NCI-H2196 (cell line): ENCODE measurements at regions not wholly inside any gene's neighbourhood (a gene's known extent, or its start where the extent isn't known, plus 50 kb on each side); places are given as distances from the start of the nearest gene placed in this dataset.

Source experiments
- DNase-seq: peaks from one replicate; lab custom pipeline; 2025; ENCODE audit not compliant: unreplicated experiment; lab: John Stamatoyannopoulos, UW

DNA sequence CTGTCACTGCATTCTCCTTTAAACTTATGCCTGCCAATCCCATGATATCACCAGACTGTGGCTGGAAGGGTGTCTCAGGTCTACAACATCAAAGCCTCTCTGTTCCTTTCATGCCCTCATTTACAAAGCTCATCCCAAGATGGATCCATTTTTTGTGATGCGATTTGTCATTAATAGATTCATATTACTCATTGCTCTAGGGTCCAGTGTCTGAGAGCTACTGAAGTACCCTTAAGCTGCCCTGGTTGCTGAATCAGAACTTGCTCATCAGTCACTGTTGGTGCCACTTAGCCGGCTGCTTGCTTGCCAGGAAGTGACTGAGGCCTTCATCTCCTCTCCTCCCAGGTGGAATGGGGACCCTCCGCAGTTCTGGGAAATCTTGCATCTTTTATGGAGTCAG, 395.5 kb upstream of the BOD1L1 start:
- DNase-seq, result no peak

DNA sequence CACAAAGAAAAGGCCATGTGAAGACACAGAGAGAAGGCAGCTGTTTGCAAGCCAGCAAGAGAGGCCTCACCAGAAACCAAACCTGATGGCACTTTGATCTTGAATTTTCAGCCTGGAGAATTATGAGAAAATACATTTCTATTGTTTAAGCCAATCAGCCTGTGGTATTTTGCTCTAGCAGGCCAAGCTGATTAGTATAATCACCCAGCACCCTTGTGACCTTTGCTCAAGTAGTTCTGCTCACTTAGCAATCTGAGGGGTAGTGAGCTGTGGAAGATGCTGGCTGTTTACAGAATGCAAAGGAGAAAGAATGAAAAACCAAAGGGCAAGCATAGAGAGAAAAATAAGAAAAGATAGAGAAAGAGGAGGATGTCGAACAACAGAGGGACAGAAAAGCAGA, 396.4 kb upstream of the BOD1L1 start:
- DNase-seq, result no peak

DNA sequence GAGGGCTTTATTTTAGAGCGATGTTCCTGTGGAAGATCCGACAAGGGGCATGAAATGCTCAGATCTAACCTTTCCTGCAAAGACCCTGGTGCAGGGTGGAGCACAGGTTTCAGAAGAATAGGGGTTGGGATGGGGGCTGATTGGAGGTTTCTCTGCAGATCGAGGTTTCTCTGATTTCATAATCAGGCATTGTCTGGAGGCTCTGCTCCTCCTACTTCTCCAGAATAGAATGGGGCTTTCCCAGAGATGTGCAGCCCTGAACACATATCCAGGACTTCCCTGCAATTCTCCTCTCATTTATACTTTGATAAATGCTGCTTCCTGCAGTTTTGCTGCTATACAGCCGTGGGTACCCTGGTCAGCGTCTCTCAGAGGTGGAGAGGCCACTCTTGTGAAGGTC, 397.6 kb upstream of the BOD1L1 start:
- DNase-seq, result no peak

DNA sequence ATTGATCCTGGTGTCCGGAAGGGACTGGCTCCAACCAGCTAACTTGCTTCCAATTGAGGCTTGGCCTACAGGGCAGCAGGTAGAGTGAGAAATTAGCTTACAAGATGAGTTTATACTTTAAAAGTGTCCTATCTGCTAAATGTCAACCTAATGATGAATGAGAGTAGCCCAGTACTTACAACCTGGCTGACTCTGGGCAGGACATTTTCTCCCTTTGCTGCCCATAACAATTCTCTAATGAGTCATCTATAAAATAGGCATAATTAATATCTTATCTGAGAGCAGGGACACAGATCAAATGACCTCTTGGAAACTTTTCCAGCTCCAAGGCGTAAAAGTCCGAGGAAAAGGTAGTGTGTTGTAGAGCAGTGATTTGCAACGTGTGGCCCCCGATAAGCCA, 398.4 kb upstream of the BOD1L1 start:
- no peak for DNase-seq

DNA sequence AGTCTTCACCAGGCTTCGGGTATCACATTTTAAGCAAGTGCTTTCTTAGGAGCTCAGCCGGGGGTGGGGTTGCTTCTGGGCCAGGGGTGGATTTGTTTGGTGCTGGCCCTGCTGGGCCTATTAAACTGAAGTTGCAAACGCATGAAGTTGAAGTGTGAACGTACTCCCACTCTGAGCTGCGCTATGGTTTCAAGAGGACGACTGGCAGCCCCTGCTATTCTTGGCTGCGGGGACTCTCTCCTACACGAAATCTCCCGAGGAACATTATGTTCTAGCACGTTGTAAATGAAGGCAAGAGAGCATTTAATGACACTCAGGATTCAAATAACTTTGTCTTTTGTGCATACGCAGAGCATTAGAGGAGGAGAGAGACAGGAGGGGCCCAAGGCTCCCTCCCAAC, 401.3 kb upstream of the BOD1L1 start:
- DNase-seq, result no peak

DNA sequence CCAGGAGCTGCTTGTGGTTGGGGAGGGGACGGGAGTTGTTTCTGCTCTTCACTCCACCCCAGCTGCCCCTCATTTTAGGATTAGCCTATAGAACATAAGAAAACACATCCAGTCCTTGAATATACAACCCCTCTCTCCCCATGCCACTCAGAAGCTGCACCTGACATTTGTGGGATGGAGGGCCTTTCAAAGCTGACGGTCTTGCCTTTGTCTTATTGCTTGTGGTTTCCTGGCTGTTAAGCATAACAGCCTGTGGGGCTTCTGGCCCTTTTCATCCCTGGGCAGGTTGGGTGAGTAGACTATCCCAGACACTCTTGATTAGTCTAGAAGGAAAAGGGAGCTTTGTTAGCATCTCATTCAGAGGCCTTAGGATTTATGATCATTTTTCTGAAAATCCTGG, 407.6 kb upstream of the BOD1L1 start:
- DNase-seq, result no peak

DNA sequence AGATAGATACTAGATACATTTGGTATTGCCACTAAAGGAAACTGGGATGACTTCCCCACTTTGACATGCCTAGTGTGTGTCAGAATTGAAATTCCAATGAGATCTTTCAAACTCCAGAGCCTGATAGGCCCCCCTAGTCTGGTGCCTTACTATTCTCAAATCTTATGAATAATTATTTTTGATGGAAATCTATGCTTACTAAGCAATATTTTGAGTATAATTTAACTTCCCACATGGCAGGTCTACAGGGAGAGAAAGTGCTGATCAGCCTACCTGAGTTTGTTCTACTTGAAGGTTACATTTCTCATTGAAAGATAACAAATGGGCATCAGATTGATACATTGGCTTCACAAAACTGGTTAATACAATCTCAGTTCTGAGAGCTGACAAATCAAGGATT, 415.7 kb upstream of the BOD1L1 start:
- DNase-seq, result no peak

DNA sequence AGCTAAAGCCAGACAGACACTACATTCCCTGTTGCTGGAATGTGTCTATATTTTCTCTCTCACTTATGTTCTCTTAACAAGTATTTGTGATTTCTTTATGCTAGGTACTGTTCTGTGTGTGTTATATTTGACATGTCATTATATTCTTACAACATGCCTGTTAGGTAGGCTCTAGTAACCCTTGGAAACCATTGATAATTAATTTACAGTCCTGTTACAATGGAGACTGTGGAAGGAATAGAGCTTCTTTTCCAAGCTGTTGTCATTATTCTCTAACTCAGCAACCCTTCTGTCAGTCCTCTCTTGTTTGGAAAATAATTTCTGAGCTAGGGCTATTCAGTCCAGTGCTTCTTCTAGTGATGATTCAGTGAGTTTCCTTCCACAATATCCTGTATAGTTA, 419.1 kb upstream of the BOD1L1 start:
- no peak for DNase-seq

DNA sequence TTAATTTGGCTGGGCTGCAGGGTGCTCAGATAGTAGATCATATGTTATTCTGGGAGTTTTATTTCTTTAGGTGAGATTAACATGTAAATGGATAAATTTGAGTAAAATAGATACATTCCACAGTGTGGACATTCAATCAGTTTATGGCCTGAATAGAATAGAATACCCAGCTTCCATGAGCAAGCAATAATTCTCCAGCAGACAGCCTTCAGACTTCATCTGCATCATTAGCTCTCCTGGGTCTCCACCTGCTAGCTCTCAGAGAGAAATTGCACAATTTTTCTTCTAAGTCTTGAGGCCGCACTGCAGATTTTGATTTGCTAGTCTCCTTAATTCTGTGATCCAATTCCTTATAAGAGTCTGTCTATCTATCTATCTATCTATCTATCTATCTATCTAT, 420.3 kb upstream of the BOD1L1 start:
- DNase-seq, result no peak

DNA sequence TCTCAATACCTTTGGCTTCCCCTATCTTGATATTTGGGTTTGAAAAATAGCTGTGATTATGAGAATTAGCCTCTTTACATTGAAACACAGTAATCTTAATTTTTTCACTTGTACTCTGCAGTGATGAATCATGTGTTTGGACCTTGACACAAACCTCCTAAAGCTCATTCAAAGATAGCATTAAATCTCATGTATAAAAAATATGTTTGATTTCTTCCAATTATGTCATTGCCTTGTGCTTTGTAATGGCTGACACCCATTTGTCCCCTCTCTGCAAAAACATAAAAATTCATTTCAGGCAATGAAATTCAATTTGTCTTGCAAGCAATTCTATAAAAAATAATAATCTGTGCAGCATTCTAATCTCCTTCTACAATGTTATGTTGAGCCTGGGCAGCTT, 422.4 kb upstream of the BOD1L1 start:
- DNase-seq, result no peak

DNA sequence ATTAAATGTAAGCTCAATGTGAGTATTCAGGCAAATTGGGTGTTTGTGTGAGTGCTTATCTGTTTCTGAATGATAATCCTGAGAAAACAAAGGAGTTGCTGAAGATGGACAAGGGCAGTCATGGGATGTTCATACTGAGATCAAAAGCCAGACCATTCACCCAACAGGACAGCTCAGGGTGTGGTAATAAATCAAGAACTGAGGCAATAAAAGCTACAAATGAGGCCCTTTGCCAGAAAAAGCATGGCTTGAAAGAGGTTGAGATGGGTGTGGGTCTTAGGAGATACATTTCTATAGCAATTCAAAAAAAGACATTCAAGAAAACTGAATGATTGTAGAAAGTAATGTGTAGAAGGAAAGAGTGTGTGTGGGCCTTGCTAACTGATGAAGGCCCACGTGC, 425.8 kb upstream of the BOD1L1 start:
- no peak for DNase-seq

DNA sequence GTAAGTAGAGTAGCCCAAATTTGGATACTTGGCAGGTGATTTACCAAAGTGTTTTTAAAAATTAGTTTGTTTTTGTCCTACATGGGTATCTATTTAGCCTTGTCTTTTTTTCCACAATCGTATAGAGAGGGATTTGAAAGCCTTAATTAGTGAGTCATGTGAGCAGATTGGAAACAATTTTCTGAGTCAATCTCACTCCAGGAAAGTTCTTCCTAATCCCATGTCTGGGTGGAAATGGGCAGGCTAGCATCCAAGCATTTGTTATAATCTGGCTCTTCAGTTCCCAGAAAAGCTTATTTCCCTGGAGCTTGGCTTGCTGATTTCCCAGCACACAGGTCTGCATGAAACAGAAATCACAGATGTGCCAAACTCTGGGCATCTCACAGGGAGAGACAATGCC, 426.9 kb upstream of the BOD1L1 start:
- DNase-seq, result no peak

DNA sequence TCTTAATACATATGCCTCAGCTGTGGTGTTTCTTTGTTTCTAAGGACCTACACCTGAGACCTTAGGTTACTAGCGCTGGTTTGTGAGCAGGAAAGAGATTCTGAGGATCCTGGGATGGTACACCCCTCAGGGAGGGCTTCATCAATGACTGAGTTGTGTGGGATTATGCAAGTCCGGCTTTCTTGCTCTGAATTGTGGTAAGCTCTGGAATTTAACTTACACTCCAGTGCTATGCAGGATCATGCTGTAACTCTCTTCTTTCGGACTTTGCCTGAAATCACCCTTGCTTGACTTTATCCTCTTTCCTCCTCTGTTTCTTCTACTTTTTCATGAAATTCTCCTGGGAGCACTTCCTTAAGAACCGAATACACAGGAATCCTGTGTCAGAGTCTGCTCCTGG, 431.5 kb upstream of the BOD1L1 start:
- DNase-seq, result no peak

DNA sequence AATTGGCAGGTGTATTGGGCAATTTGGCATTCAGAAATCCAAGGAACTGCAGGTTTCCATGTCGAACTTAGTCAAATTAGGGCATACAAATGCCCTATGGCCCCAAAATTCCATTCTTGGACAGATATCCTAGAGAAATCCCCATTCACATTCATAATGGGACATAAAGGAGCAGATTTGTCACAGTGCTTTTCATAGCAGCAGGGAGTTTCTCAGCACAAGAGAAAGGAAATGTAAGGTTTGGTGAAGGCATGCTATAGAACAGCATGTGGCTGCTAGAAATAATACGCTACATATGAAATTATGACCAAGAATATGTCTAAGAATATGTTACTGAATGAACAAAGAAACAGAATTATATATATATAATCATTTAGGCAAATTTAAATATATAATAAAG, 437.5 kb upstream of the BOD1L1 start:
- no peak for DNase-seq

DNA sequence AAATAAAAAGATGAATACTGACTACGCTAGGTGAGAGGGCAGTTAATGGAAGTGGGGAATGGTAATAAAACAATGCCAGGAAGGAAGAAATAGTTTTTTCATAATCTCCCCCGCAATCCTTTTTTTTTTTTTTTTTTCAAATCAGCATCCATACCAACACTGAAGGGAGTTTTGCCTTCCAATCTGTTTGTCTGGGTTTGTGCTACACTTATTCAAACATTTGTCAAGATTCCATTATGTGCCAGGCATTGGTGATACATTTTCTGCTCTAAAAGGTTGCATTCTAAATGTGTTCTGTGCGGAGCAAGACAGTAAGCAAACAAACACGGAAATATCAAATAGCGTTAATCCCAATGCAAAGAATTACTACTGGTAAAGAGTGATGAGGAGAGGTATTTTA, 437.9 kb upstream of the BOD1L1 start:
- DNase-seq, result no peak

DNA sequence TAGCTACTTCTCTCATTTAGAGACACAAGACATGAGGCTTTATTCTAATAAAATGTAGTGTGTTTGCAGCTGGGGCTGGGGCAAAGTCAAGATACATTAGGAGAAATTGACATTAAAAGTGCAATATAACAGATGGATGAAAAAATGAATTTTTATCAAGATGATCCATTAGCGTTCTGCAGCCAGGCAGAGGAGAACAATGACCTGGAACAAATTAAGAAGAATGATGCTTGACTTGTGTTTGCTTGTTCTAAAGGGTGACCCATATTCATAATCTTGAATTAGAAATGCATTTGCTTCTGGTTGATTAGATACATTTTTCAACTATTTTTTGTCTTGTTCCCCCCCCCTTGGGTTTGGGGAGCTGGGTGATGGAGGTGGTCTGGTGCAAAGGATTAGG, 439.5 kb upstream of the BOD1L1 start:
- no peak for DNase-seq

DNA sequence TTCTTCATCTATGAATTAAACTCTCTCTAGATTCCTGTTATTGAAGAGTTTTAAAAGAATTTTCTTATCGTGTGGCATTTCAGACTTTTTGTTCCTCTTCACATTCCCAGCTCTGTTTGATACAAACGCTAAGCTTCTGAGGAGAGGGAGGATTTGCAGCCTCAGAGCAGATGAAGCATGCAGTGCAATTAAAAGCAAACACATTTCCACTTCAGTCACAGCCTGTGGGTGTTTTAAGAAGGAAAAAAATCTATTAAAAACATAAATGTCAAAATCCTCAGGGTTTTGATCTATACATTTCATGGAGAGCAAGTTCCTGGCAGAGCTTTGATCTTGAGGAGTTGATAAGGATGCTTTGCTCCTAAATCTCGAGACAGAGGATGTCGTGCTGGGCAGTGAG, 442.4 kb upstream of the BOD1L1 start:
- DNase-seq, result no peak

DNA sequence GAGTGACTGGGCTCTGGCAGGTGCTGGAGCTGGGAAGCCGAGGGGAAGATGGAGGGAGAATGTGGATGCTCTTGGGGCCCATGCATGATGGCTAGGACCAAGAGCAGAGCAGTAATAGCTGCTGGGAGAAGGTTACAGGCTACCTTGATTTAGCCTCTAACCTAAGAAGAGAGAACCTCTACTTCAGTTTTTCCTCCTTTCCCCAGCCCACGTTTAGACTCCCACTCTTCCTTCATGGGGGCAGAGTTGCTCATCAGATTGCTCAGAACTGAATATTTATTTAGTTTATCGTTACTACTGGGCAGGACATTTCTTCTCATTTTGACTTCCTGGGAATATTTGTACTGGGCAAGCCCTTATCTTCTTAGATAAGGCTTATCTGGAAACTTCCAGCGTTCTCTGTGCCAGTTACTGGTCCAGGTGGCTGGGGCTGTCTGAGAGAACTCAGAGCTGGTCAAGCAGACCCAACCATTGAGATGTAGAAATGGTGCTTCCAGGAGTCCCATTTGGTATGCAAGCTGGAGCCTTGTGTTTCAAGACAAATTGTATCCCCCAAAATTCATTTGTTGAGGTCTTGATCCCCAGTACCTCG, 442.9 kb upstream of the BOD1L1 start:
- no peak for DNase-seq

DNA sequence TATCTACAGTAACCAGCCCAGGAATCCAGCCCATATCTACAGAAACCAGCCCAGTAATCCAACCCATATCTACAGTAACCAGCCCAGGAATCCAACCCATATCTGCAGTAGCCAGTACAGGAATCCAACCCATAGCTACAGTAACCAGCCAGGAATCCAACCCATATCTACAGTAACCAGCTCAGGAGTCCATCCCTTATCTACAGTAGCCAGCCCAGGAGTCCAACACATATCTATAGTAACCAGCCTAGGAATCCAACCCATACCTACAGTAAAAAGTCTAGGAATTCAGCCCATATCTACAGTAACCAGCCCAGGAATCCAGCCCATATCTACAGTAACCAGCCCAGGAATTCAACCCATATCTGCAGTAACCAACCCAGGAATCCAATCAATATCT, 445.0 kb upstream of the BOD1L1 start:
- no peak for DNase-seq

DNA sequence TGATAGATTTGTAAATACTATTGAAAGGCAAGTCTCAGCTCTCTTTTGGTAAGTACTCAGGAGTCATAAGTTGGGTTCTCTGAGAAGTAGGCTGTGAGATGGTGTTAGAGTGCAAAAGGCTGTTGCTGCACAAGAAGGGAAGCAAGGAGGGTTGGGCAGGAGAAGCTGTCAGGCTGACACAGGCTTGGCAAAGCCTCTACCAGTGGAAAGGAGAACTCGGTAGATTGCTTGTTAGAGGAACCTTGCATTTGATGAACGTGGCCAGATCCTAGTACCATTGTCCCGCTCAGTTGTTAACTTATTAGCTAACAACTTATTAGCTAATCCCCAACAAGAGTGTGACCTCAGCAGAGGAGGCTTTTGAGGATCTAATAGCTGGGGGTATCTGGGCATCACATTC, 449.3 kb upstream of the BOD1L1 start:
- DNase-seq, result no peak

DNA sequence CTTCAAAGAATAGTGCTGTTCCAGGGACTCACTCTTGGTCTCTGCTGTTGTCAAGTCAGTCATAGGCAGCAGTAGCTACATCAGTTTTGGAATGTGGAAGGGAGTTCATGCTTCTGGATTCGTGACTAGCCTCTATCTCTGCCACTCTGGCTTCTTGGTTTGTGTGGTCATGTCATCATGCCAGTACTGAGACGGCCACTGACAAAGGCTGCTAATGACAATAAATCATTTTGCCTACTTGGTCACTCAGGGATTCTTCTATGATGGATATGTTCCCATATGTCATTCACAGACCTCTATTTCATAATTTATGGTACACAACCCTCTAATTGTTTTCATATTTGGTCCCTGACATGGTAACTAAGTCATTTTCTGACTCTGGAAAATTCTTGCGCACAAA, 450.8 kb upstream of the BOD1L1 start:
- DNase-seq, result no peak

DNA sequence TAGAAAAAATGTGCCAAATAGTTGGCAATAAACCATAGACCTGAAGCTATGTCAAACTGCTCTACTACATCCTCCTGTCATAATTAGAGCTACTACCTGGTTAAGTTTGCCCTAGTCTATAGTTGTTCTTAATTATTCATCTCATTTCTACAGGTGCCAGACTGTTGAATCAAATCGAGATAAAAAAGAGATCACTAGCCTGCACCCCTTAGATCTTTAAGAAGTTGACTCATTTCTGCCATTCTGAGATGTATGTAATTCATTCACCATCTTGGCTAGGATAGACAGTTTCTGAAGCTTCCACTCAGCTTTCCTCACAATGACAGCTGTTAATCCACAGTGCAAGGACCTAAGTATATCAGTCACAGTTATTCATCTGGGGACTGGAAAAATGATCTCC, 452.1 kb upstream of the BOD1L1 start:
- DNase-seq, result no peak

DNA sequence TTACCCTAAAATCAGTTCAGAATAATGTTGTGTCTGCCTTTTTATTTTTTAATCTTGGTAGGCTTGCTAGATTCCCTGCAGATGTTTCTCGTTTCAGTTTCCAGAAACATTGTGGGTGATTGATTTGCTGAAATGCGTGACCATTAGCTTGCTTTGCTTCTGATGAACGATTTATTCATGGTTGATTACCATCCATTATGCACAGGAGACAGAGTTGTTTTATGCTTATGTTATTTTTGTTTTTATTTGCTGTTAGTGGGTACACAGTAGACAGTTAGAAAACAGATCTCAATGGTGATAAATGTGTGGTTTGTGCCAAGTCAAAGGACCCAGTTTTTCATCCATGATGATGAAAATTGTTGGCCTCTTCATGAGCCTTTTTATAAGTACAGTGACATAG, 455.6 kb upstream of the BOD1L1 start:
- no peak for DNase-seq

DNA sequence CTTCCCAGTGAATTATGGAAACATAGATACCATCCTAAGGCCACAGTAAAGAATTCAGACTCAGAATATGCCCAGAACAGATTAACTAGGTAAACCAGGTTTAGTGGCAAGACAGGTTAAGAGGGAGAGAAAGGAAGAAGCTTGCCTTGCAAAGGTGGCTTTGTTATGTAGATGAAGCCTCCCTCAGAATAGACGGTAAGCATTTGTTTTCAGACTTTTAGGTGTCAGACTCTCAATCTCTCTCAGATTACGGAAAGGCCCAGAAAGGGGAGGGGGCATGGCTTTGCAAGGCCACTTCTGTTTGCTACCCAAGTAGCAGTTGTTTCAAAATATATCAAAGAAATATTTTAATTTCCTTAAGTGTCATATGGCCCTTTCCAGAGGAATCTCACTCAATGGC, 457.1 kb upstream of the BOD1L1 start:
- DNase-seq, result no peak
